ENCODE measurements at regions not wholly inside any gene's neighbourhood (a gene's known extent, or its start where the extent isn't known, plus 50 kb on each side); places are given as distances from the start of the nearest gene placed in this dataset.

DNA sequence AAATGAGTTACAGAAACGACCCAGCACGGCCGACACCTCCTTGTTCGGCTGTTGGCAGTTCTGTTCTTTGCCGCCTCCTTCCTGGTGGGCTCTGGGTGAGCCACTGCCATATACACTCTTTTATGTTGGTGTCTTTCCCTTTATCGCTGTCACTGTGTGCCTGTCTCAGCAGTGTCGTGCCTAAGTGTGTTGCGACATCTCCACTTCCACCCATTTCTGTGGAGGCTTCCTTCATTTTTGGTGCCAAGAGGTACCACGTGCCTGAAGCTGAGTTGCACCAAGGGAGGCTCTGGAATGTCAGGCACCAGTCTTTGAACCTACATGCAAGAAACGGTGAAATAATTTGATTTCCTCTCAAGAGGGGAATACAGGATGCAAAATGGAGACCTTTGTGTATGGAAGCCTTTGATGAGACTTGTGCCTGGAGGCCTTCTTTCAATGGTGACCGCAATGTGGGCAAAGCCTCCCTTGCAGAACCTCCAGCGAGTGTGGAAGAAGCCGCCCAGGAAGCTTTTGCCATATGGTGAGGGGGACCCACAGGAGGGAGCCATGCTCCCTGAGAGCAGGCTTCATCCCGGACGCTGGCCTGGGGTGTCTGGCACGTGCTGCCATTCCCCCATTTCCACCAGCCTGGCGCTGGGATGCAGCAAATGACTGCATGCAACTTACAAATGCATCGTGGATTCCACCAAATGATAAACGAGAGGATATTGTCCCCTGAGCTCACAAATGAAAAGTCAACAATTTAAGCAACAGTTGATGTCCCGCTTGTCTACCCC lies 136.2 kb downstream of the TEX29 start:
- DNase-seq (ENCODE audit: low read depth): no peak

DNA sequence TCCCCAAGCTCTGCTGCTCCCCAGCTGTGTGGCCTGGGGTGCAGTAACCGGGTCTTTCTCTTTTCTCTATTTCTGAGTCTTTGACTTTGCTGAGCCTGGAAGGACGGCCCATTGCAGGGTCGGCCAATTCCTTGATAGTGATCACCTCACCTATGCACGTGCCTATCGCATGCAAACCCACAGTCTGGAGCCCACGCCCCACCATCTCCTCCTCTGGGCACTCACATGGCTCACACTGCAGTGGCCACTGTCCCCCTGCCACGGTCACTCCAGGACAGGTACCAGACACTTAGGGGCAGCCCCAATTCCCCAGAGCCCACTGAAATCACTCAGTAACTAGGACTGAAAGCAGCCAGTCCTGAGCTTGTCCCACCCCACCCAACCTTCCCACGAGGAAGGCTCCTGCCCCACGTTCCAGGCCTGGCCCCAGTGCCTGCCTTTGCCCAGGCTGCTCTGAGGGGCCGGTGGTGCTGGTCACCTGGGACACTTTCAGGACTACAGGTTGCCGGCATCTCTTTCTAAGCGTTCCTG lies 137.6 kb downstream of the TEX29 start:
- DNase-seq (ENCODE audit: low read depth): no peak

DNA sequence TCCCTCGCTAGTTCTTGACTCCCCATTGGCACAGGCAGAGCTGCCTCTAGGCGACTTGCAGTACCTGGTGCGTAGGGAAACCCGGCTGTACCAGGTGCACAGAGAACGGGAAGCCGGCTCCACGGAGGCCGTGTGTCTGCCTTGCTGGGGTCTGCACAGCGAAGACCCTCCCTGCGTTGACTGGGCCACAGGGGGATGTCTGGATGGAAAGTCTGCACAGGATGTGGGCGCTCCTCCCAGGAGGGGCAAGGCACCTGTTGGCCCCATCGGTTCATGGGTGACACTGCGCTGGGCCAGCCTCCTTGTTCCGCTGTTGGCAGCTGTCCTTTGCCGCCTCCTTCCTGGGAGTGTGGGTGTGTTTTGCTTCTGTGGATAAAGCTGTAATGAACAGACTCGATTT lies 138.3 kb downstream of the TEX29 start:
- no peak for DNase-seq (ENCODE audit: low read depth)

DNA sequence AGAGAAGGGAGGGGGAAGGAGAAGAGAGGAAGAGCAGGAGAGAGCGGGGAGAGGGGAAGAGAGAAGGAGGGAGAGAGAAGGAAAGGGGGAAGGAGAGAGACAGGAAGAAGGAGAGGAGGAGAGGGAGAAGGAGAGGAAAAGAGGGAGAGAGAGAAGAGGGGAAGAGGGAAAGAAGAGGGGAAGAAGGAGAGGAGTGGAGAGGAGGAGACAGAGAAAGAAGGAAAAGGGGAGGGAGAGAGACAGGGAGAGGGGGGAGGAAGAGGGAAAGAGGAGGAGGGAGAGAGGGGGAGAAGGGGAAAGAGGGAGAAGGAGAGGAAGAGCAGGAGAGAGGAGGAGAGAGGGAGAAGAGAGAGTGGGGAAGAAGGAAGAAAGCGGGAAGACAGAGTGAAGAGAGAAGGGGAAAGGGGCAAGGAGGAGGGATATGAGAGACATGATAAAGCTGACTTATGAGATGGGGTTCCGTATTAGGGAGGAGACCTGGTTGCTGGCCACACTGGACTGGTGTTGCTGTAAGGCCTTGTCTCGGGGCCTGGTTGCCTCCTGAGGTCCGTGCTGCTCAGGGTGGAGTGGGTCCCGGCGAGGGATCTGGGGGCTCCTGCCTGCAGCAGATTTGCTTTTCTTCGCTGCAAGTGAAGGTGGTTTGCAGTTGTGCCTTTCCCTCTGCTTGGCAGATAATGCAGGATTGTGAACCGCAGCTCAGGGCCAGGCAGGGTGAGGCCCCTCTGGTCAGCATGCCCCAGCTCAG lies 139.5 kb downstream of the TEX29 start:
- DNase-seq (ENCODE audit: low read depth): no peak

DNA sequence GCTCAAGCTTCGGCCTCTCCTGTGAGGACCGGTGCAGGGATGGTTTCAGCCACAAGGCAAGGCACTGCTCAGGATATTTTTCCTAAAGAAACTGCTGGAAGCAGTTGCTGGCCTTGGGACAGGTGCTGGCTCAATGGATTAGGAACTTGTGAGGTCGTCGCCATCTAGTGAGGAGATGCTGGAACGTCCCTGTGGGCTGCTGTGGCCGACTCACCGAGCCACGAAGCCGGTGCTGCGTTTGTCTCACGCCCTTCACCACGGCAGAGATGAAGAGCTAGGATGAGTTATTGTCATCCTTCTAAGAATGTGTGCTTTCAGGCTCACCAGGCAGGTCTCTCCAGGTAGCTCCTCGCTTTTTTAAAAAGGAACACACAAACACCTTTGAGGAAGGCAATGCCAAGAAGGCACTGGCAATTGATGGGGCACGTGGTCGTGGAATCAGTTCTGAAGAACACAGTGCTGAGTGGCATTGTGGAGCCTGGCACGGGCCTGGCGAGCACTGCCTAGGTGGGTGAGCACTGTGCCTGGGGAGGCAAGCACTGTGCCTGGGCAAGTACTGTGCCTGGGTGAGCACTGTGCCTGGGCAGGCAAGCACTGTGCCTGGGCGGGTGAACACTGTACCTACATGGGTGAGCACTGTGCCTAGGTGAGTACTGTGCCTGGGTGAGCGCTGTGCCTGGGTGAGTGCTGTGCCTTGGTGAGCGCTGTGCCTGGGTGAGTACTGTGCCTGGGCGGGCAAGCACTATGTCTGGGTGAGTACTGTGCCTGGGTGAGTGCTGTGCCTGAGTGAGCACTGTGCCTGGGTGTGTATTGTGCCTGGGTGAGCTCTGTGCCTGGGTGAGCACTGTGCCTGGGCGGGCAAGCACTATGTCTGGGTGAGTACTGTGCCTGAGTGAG lies 140.4 kb downstream of the TEX29 start:
- DNase-seq (ENCODE audit: low read depth): no peak

DNA sequence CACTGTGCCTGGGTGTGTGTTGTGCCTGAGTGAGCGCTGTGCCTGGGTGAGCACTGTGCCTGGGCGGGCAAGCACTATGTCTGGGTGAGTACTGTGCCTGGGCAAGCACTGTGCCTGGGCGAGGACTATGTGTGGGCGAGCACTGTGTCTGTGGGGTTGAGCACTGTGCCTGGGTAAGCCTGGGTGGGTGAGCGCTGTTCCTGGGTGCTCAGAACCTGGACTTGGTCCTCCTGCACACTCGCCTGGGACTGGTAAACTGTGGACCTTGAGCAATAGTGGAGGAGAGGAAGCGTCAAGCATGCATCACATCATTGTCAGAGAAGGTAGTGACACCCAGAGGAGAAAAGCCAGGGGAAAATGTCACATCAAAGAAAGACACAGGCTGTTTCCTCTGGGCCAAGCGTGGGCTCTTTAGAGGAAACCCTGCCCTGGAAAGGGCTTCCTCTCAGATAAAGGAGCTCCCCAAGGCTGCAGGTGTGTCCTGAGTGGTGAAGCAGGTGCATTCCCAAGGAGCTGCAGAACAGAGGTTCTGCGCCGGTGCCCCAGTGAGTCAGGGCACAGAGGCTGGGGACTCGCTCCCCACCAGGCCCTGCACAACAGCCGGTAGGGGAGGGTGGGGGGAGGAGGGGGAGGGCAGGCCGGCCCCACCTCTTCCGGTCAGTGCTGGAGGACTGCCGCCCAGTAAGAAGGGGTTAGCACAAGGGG lies 141.2 kb downstream of the TEX29 start:
- DNase-seq (ENCODE audit: low read depth): no peak

DNA sequence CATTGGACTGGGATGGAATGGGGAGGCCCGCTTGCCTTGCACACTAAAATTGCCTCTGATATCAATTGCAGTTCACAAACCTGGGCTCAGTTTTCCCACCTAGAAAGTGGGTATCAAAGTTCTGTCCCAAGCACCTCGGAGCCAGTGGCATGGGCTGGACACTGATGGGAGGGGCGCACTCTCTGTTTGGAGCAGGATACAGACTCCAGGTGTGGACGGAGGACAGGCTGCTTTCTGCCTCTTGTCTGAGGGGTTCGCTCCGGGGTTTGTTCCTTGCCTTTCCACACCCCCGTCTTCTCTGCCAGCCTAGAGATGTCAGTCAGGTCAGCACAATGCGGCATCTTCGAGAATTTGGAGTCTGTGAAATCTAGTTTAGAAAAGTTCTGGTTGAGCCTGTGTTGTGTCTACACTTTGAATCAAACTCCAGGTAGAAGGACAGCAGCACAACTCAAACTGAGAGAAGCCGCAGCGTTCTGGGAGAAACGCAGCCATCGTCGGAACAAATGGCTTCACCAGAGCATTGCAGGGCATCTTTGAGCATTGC lies 141.9 kb downstream of the TEX29 start:
- no peak for DNase-seq (ENCODE audit: low read depth)

DNA sequence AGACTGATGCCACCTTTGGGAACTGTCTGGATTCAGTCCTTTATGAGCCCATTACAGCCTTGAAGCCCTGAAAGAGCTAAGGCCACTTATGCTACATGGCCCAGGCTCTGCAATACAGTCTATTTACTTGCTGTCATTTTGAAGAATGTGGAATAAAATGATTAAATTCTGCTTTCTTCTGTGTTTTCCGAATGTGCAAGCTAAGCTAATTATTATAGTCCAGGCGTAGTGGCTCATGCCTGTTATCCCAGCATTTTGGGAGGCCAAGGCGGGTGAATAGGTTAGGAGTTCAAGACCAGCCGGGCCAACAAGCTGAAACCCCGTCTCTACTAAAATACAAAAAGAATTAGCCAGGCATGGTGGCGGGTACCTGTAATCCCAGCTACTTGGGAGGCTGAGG lies 142.5 kb downstream of the TEX29 start:
- no peak for DNase-seq (ENCODE audit: low read depth)

DNA sequence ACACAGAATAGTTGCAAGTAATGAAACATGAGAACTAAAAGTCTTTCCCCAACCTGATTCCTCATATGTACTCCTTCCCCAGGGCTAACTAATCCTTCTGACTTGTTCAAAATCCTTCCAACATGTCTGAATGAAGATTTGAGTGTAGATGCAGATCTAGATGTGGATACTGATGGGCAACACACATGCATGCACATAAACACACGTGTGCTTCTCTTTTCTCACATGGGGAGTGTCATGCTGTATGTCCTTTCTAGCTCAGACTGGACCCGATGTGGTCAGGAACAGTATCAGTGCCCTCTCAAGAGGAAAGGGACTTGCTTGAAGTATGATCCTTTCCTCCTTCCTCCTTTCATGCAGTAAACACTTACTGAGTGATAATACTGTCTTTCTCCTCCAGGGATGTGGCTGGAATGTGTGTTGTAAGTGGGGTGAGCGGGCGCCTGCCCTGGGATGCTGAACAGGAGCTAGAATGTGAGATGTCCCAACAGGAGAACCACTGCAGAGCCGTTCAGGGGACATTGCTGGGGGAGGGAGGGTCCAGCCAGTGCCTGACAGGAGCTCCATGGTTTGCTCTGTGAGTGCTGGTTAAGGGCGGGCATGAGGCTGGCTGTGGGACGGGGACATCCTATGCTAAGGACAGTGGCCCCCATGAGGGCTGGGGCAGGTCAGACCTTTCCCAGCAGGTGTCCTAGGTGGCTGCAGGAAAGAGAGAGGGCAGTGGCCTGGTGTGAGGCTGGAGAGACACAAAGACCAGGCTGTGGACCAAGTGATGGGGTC lies 146.9 kb downstream of the TEX29 start:
- no peak for DNase-seq (ENCODE audit: low read depth)

DNA sequence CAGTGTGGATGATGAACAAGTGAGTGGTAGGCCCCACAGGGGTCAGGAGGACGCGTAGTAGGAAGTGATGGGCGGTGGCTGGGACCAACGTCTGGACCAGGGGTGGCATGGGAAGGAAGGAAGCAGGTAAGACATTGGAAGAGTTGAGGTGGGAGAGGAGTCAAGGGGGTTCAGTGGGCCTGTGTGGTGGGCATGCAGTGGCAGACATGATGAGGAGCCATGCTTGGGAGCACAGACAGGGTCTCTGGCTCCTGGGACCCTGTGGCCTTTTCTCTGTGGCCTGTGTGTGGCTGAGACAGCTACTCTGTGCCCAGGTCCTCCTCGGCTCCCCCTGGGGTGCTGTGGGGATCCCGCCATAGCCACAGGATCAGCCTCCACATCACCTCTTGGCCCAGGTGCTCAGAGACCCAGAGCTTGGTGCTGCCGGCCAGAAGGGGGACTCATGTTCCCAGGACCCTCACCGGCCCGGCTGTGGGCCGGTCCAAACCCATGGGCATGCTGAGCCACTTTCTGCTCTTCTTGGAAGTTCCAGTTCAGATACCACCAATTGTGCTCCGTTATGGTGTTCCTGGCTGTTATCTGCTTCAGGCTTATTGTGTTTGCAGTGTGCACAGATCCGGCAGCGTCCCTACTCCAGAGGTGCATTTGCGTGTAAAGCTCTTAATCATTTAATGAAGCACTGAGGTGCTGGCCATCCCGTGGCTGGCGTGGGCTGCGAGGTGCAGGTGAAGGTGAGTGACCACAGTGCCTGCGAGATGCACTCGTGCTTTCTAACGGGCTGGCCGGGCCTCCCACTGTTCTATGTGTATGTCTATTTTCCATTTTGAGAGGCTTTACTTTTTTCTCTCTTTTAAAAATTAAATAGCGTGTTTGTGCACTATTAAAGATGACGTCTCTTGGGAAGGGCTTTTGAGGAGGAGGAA lies 147.9 kb downstream of the TEX29 start:
- no peak for DNase-seq (ENCODE audit: low read depth)

DNA sequence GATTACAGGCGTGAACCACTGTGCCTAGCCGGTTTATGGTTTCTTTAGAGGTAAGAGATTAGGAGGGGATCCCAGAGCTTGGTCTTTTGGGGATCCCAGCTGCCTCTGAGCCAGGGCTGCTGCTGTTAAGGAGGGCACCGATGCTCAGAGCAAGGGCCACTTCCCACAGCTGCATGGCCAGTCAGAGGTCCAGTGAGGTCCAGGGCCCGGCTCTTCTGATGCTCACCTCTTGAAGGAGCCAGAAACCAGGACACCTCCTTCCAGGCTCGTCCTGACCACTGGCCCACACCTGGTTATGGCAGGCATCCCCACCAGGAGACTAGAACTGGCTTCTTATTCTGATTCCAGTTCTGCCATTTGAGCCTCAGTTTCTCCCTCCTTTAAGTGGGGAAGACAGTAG lies 149.0 kb downstream of the TEX29 start:
- DNase-seq (ENCODE audit: low read depth): no peak

DNA sequence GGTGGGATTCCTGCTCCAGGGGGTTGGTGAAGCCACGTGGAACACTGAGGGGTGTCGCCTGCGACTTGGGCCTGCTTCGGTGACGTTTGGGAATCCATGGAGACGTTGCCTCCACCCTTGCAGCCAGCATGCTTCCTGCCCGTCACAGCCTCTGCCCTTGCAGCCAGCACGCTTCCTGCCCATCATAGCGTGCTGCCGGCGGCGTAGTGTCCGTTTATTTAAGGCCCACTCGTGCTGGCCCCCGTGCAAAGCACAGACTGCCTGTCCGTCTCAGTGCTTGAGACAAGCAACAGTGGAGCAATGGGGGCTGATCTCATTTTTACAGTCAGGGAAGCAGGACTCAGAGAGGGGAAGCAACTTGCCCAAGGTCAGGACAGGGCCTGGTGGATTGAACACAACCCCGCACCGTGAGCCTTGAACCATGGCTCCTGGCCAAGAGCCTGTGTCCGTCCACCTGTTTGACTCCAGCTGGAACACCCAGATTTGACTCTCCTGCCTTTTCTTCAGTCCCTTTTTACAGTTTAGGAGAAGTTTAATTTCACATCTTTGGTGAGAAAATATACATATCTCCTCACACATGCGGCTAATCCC lies 149.6 kb downstream of the TEX29 start:
- DNase-seq (ENCODE audit: low read depth): no peak

DNA sequence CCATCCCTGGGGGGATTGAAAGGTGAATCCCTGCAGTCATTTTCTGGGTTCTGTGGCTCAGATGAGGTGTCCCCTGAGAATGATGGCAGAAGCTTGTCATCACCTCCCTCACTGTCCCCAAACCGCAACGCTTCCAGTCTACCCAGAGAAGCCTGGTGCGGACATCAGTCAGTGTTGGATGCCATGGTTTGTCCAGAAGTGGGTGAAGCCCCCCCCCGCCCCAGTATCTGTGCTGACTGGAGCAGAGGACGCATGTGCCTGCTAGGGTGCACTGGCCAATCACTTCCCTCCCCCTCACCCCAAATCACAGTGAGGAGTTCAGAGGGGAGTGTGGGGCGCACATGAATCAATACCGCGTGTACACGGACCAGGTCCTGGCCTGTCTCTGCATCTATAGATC lies 150.5 kb downstream of the TEX29 start:
- no peak for DNase-seq (ENCODE audit: low read depth)

DNA sequence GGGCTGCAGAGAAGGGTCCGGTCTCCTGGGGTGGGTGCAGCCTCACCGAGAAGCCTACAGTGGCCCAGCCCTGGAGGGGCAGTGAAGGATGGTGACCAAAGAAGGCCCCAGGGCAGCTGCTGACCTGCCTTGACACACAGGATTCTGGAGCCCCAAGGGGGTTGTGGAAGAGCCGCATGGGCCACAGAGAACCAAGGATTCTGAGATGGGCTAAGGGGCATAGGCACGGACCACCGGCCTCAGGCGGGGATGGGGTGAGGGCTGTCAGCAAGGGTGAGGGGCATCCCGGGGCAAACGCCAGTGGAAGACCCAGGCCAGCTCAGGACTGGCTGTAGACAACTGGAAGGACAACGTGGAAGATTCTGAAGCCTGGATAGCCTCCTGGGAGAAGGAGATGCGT lies 151.6 kb downstream of the TEX29 start:
- DNase-seq (ENCODE audit: low read depth): no peak

DNA sequence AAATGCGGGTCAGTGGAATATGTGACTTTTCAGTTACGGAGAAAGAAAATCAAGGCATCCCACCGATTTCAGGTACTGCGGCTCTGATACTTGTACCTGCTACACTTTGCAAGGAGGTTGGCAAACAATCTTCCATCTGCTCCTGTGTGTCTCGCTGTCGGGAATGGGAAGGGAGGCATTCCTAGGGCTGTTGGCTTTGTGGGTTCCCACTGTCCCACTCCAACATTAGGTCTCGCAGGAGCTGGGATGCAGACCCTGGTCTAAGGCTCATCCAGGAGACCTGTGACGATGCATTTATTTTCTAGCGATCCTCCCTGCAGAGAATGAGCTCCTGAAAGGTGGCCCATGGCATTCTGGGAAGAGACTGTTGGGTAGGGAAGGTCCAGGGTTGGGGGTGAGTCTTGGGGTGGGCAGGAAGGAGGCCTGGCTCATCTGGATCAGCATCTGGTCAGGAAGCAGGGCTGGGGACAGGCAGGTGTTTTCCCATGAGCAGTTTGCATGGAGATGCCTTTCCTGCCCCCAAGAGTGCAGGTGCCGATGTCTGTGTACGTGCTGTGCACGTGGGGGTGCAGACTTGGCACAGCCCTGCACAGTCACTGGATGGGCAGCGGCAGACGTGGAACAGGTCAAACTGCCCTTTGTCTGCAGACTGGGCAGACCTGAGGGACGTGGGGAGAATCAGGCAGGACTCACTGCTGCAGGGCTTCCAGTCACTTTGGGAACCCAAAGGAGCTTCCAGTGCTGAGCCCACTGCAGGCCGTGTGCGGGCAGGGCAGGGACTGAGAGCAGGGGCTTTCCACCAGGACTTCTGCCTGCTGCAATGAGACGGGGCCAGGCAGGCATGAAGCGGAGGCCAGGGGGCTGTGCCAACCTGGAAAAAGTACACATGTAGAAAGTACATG lies 152.4 kb downstream of the TEX29 start:
- DNase-seq (ENCODE audit: low read depth): no peak

DNA sequence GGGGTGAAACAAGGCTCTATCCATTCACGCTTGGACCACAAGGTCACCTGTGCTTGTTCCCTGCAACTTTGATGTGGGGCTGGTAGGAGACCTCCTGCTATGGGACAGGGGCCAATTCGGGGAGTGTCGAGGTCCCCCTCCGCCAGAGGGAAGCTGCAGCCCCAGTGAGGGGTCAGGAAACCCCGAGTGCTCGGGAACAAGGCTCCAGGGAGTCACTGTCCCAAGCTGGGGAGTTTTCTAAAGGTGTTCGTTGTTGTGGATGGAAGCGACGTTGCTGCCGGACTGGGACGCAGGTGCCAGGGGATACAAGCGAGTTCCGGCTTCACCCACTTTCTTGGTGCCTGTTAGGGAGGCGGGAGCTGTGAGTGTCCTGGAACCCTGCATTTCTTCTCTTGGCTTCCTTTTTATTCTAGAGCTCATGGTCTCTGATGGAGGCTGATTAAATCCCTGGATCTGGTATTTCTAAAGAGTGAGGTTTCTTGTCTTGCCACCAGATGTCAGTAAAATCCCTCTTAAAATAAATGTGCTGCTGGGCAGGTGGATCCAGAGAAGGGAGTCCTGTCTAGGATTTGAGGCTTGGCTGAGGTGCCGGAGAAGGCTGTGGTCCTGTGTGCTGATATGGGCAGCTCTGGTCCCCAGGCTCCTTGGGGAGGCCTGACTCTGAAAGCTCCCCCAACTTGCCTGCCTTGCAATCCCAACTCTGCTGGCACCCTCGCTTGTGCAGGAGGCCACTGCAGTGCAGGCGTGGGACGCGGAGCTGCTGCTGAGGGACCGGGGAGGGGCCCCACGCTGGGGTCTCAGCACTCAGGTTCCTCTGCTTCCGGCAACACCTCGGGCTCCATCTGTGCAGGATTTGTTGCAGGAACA lies 153.9 kb downstream of the TEX29 start:
- no peak for DNase-seq (ENCODE audit: low read depth)

DNA sequence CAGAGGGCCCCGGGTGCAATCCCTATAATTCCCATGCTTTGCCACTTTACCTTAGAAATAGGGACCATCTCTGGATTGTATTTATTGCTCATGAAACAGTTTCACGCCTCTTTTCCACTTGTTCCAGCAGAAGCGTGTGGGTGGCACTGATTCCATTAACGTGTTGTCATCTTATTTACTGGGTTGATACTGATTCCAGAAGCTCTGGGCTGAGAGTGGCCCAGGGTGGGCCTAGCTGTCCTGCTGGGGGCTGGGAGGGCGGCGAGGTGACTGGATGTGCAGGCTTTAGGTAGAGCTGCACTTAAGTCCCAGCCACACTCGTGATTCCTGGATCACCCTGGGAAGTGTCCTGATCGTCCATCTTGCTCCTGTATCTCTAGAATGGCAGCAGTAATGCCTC lies 155.0 kb downstream of the TEX29 start:
- no peak for DNase-seq (ENCODE audit: low read depth)

All from stimulated activated CD8-positive, alpha-beta memory T cell treated with anti-CD3 and anti-CD28 coated beads, Interleukin-15, amount 100 ng/mL, for 1 hour (primary cell).